ENCODE measurements at regions not wholly inside any gene's neighbourhood (a gene's known extent, or its start where the extent isn't known, plus 50 kb on each side); places are given as distances from the start of the nearest gene placed in this dataset.

- TF ChIP-seq POLR2A (IDR thresholded peaks at IDR 0.05; ENCODE audit: low read depth, low read length) (no peak), CTCF (conservative IDR thresholded peaks at IDR 0.05; ENCODE audit: low read depth, low read length) (no peak), RFX5 (IDR thresholded peaks at IDR 0.05; ENCODE audit: low read depth, low read length) (no peak)
Measured at GRCh38 chr5:88644676-88645075, 238.3 kb downstream of the MEF2C start.

Data from IMR-90 (cell line).